IPS-18a (cell line): ENCODE measurements at regions not wholly inside any gene's neighbourhood (a gene's known extent, or its start where the extent isn't known, plus 50 kb on each side); places are given as distances from the start of the nearest gene placed in this dataset.

Experiments
- H3K27ac ChIP-seq: one replicate; pipeline ENCODE4 v1.5.1; 2013; ENCODE audit warnings: low read length
- H3K27me3 ChIP-seq: one replicate; pipeline ENCODE4 v1.6.1; 2013; ENCODE audit warnings: mild to moderate bottlenecking, low read length; ENCODE audit not compliant: control insufficient read depth, insufficient read depth
- H3K36me3 ChIP-seq: one replicate; pipeline ENCODE4 v1.6.1; 2013; ENCODE audit warnings: low read depth, low read length; ENCODE audit not compliant: control insufficient read depth
- H3K4me1 ChIP-seq: one replicate; pipeline ENCODE4 v1.6.1; 2013; ENCODE audit warnings: low read depth, low read length; ENCODE audit not compliant: control insufficient read depth
- H3K4me3 ChIP-seq: one replicate; pipeline ENCODE4 v1.5.1; 2013; ENCODE audit warnings: low read length
- H3K9ac ChIP-seq: one replicate; pipeline ENCODE4 v1.6.1; 2013; ENCODE audit warnings: mild to moderate bottlenecking, low read length, moderate library complexity
- H3K9me3 ChIP-seq: one replicate; pipeline ENCODE4 v1.6.1; 2013; ENCODE audit warnings: low read depth, low read length; ENCODE audit not compliant: control insufficient read depth

DNA sequence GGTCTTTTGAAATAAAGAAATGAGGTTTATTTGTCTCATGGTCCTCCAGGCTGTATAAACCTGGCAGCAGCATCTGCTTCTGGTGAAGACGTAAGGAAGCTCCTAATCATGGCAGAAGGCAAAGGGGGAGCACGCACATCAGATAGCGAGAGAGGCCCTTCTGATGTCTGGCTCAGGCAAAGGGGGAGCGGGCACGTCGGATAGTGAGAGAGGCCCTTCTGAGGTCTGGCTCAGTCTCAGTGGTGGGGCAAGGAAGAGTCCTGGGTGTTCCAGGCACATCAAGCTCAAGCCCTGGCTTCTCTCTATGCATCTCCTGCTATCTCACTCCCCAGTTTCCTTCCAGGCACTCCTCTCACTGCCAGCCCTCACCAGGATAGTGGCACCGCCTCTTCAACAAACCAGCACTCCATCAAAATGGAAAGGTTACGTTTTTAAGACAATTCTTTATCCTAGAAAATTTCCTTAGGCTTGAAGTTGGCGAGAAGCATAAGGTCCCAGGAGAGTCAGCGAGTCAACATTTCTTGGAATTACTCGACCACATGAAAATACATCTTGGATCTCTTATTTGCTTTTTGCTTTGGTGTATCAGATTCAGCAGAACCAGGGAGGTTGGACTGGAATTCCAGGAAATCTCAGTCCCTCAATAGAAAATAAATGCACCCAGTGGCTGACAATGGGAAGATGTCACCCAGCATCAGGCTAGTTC lies 189.6 kb upstream of the TMEM132C start:
- H3K4me3 ChIP-seq, result no peak overlapping the region
- H3K9ac ChIP-seq, result no peak overlapping the region
- no peaks in the 10 kb centered on the region for H3K36me3 ChIP-seq
- H3K27me3 ChIP-seq, result no peaks in the 10 kb centered on the region
- peaks cover 15% of the 10 kb centered on the region for H3K9me3 ChIP-seq
- H3K4me1 ChIP-seq, result peaks cover 6% of the 10 kb centered on the region
- H3K27ac ChIP-seq, result no peak overlapping the region

DNA sequence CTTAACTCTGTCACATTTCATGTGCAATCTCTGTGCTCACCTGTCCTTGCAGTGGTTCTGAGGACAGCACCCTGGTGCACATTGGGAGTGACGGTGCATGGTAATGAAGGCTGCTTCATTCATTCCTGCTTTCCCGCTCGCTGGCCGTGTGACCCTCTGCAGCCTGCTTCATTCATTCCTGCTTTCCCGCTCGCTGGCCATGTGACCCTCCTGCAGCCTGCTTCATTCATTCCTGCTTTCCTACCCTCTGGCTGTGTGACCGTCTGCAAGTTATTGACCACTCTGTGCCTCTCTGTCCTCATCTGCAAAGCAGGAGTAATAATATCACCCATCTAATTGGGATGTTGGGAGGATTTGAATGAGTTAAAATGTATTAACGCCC lies 189.1 kb upstream of the TMEM132C start:
- Histone ChIP-seq H3K36me3 (no peaks in the 10 kb centered on the region), H3K9ac (no peak overlapping the region), H3K27ac (no peak overlapping the region), H3K4me3 (no peak overlapping the region), H3K4me1 (peaks cover 6% of the 10 kb centered on the region), H3K27me3 (no peaks in the 10 kb centered on the region), H3K9me3 (peaks cover 15% of the 10 kb centered on the region)

DNA sequence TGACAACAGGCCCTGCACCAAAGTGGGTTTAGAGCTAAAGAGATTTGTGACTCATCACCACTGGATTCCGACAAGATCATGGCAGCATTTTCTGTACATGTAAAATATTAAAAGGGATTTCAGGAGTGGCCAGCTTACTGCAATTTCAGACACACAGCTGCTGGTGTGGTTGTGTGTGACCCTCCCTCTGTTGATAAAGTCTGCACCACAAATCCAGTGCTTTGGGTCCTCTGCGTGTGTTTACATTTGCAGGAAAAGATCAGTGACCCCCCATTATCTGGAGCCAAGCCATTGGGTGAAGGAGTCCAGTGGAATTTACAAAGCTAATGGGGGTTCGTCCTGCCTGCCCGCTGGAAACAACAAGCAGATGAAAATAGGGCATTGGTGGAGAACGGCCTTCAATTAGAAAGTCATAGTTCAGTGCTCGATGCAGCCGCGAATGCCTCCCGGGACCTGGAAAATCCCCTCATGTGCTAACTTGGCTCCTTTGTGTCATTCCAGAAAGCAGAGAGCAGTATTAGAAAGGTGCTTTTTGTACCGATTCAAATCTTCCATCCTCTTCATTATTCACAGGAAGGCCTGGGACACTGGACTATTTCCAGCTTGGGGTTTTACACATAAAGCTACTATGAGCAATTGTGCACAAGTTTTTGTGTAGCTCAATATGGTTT lies 188.5 kb upstream of the TMEM132C start:
- H3K4me3 ChIP-seq, result no peak overlapping the region
- no peak overlapping the region for H3K9ac ChIP-seq
- peaks cover 6% of the 10 kb centered on the region for H3K4me1 ChIP-seq
- peaks cover 15% of the 10 kb centered on the region for H3K9me3 ChIP-seq
- no peaks in the 10 kb centered on the region for H3K36me3 ChIP-seq
- H3K27me3 ChIP-seq, result no peaks in the 10 kb centered on the region
- no peak overlapping the region for H3K27ac ChIP-seq

DNA sequence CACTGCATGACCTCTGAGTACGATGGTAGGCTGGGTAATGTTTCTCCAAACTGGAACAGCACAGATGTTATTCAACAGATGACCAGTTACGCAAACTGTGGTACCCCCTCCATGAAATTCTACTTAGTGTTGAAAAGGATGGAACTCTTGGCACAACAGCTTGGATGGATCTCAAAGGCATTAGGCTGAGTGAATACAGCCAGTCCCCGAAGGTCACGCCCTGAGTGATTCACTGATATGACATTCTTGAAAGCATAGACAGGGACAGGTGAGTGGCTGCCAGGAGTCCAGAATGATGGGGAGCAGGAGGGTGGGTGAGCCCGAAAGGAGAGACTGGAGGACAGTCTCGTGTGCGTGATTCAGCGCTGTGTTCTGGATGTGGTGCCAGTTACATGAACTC lies 187.5 kb upstream of the TMEM132C start:
- Histone ChIP-seq H3K4me1 (peaks cover 6% of the 10 kb centered on the region), H3K27ac (no peak overlapping the region), H3K27me3 (no peaks in the 10 kb centered on the region), H3K9me3 (peaks cover 15% of the 10 kb centered on the region), H3K4me3 (no peak overlapping the region), H3K36me3 (no peaks in the 10 kb centered on the region), H3K9ac (no peak overlapping the region)

DNA sequence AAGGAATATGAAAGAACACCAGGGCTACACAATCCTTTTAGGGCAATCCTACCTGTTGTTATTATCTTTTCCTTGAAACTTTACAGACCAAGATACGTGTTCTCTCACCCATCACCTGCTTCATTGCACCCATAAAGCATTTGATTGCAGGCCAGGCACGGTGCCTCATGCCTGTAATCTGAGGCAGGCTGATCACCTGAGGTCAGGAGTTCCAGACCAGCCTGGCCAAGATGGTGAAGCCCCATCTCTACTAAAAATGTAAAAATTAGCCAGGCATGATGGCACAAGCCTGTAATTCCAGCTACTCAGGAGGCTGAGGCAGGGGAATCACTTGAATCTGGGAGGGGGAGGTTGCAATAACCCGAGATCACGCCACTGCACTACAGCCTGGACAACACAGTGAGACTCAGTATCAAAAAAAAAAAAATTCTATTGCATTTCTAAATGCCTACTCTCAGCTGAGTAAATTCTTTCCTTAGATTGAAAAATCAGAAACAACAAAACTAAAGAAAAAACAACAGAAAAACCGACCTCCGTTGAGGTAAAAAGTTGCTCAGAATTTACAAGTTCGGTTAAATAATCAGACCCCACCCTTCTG lies 183.7 kb upstream of the TMEM132C start:
- Histone ChIP-seq H3K27ac (no peak overlapping the region), H3K4me1 (peaks cover 6% of the 10 kb centered on the region), H3K9ac (no peak overlapping the region), H3K9me3 (peaks cover 9% of the 10 kb centered on the region), H3K27me3 (no peaks in the 10 kb centered on the region), H3K4me3 (no peak overlapping the region), H3K36me3 (no peaks in the 10 kb centered on the region)

DNA sequence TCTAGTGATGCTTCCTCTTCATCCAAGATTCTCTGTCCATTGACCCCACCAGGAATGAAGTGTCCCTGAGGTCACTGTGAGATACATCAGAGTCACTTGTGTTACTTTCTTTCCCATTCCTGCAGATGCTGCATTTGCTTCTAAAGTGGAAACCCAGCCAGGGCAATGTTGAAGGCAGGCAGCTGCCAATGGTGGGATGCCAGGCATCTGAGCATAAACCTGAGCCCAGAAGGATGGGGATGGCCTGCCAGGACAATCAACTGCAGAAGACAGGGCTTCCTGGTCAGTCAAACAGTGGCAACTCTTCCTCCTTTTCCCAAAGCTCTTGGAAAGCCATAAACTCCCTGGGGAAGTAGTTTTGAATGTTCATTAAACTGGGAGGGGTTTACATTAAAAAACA lies 178.0 kb upstream of the TMEM132C start:
- Histone ChIP-seq H3K9ac (no peak overlapping the region), H3K4me1 (no peaks in the 10 kb centered on the region), H3K4me3 (no peak overlapping the region), H3K36me3 (no peaks in the 10 kb centered on the region), H3K27ac (no peak overlapping the region), H3K9me3 (peaks cover 10% of the 10 kb centered on the region), H3K27me3 (no peaks in the 10 kb centered on the region)

DNA sequence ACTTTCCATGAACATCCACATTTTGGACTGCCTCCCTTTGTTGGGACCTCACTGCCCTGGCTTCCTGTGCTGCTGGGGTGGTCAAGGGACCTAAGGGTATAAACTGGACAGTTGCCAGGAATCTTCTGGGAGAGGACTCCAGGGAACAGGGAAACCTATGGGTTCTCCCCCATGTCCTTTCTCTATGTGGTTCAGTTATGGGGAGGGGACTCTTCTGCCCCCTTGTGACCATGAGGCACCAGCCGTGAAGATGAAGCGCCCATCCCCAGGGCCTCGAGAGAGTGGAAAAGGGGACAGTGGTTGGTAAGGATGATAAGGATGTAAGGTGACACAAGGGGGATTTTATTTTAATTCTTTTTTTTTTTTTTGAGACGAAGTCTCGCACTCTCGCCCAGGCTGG lies 177.0 kb upstream of the TMEM132C start:
- no peaks in the 10 kb centered on the region for H3K36me3 ChIP-seq
- H3K27ac ChIP-seq, result no peak overlapping the region
- no peak overlapping the region for H3K9ac ChIP-seq
- H3K9me3 ChIP-seq, result peaks cover 10% of the 10 kb centered on the region
- H3K27me3 ChIP-seq, result no peaks in the 10 kb centered on the region
- H3K4me1 ChIP-seq, result no peaks in the 10 kb centered on the region
- H3K4me3 ChIP-seq, result no peak overlapping the region

DNA sequence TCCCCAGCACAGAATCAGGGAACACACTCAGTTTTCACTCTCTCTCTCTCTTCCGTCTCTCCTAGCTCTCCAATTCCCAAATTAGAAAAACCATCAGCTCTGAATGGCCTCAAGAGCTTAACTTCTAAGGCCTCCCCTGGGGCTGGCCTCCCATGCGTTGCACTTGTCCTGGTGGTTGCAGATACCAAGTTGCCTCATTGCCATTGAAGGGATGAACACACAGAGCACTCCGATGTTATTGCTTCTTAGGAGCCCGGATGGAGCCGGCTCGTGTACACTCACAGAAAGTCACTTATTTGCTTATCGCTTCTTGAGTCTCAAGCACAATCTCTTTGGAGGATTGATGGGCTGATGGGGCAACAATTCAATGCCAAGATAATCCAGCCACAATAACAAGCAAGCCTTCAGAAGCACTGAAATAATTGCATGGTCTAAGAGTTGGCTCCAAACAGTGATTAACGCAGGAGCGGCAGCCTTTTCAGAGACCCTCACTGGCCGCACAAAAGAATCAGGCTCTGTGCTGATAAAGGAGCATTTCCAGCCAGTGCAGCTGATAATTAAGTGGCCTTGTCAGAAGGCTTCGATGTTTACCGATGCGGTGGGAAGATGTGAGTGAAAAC lies 175.8 kb upstream of the TMEM132C start:
- Histone ChIP-seq H3K9ac (no peak overlapping the region), H3K4me1 (no peaks in the 10 kb centered on the region), H3K4me3 (no peak overlapping the region), H3K27ac (no peak overlapping the region), H3K9me3 (peaks cover 14% of the 10 kb centered on the region), H3K27me3 (no peaks in the 10 kb centered on the region), H3K36me3 (no peaks in the 10 kb centered on the region)

DNA sequence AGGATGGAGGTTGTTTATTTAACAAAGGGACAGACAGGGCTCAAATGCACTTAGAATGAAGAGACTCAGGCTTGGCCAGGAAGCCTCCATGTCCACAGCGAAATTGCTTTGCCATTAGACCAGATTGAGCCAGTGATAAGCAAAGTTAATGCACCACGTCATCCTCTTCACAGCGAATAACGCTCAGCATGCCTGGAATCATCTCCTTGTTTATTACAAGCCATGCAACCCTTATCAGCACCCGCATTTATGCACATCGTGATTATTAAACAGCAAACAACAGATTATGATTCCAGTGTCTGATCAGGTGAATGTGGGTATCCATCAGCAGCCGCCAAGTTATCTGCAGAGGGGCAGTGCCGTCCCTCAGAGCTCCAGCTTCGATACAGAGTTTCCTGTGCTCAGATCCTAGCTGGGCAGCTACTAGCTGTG lies 175.0 kb upstream of the TMEM132C start:
- Histone ChIP-seq H3K9ac (no peak overlapping the region), H3K4me1 (no peaks in the 10 kb centered on the region), H3K36me3 (no peaks in the 10 kb centered on the region), H3K27me3 (no peaks in the 10 kb centered on the region), H3K4me3 (no peak overlapping the region), H3K9me3 (peaks cover 14% of the 10 kb centered on the region), H3K27ac (no peak overlapping the region)

DNA sequence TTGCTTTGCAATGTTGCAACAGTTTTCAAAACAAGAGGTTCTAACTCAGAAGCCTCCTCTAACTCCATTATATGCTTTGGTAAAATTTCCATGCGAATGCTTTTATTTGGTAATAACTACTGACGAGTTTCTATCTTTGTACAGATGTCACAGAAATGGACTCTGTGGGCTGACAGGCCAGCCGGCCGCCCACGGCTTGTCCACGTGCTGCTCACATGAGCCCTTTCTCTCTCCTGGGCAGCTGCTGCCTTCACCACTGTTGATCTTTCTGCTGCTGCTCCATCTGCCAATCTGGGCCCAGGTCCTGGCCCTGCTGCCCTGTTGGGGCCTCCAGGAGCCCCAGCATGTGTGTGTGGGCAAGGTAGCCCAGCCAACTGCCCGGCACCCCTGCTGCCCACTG lies 168.2 kb upstream of the TMEM132C start:
- Histone ChIP-seq H3K4me3 (no peak overlapping the region), H3K9ac (no peak overlapping the region), H3K9me3 (peaks cover 17% of the 10 kb centered on the region), H3K36me3 (no peaks in the 10 kb centered on the region), H3K4me1 (no peaks in the 10 kb centered on the region), H3K27ac (no peak overlapping the region), H3K27me3 (no peaks in the 10 kb centered on the region)

DNA sequence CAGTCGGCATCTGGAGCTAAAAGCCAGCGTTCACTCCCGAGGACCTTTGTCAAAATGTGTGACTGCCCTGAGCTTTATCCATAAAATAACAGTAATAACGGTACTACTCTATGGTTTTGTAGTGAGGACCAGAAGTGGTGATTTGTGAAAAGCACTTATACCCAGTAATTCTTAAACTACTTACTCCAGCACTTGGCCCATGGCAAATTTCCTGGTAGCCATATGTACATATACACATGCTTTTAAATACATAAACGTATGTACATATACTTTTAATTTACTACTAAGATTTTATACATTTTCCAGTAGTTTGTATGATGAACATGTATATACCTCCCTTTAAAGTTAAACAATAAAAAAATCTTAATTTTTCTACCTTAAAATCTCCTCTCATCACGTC lies 163.8 kb upstream of the TMEM132C start:
- peaks cover 23% of the 10 kb centered on the region for H3K9me3 ChIP-seq
- no peak overlapping the region for H3K4me3 ChIP-seq
- no peak overlapping the region for H3K27ac ChIP-seq
- H3K36me3 ChIP-seq, result no peaks in the 10 kb centered on the region
- no peaks in the 10 kb centered on the region for H3K4me1 ChIP-seq
- H3K27me3 ChIP-seq, result no peaks in the 10 kb centered on the region
- no peak overlapping the region for H3K9ac ChIP-seq
